ENCODE measurements at regions not wholly inside any gene's neighbourhood (a gene's known extent, or its start where the extent isn't known, plus 50 kb on each side); places are given as distances from the start of the nearest gene placed in this dataset.

DNA sequence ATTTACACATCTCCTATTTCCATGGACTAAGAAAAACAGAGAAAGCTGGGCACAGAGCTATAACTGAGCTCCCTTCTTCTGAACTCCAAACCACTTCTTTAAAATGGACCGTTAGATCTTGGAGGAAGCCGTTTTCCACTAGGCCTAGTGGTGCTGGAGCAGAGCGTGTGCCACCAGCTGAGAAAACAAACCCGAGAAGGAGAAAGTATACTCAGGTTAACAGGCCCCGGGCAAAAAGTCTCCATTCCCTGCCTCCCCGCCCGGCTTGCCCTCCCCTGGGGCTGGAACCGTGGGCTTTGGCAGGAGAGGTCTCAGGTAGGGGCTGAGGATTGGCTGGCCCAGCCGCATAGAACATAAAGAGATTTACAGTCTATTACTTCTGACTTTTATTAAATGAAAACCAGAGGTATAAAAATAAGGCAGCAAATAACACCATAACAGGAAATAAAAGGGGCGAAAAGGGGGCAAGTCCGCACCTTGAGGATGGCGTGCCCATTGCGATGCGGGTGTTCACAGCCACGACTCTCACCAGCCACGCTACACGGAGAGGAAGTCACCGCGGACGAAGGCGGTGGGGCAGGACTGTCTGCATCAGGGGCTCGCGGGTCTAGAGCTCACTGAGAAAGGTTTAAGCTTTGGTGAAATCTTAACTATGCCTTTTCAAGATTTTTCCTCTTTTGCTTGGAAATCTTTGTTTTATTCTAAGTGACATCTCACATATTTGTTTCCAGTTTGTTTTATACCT, 191.2 kb upstream of the GMDS start:
- ChIA-PET POLR2A (no interaction called here), CTCF (interaction anchor here (0.6 to 5.0 kb wide), 5 partner anchors 12 to 626 kb away, joined by 3 to 35 read pairs (median 4); no protein-coding TSS in a partner anchor)
- H3K36me3 ChIP-seq (ENCODE audit: control insufficient read depth in 2 of 2, insufficient read depth in 1 of 2, low read length in 2 of 2), result no peaks in the 10 kb centered on the region
- H3K27ac ChIP-seq (ENCODE audit: extremely low read depth, low read depth, low read length), result no peak overlapping the region
- TF ChIP-seq ZNF501 (tag by site-specific recombination; IDR thresholded peaks at IDR 0.05) (no peak), ZNF10 (tag by site-specific recombination; IDR thresholded peaks at IDR 0.05) (no peak)
- no peak overlapping the region for H3K4me3 ChIP-seq (ENCODE audit: low read depth, low read length)
- H3K9me3 ChIP-seq (ENCODE audit: control insufficient read depth, insufficient read depth, low read depth, low read length), result no peaks in the 10 kb centered on the region
- no peaks in the 10 kb centered on the region for H3K4me1 ChIP-seq (ENCODE audit: control insufficient read depth, insufficient read depth, low read length)

DNA sequence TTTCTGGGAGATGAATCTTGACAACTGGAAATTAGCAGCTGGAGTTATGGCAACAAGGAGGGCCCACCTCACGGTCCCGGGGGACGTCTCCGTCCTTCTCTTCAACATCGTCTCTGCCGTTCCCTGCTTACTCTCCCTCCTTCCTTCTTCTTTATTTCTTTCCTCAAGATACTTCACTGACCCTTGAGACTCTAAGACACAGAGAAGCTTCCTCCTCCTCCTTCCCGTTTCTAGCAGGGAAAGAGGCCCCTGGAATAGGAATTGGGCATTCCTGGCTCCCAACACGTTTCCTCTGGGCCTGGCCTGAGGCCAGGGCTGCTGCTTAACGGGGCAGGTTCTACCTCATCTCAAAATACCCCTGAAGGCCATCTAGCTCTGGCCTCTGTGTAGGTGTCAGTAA, 189.9 kb upstream of the GMDS start:
- ChIA-PET POLR2A (no interaction called here), CTCF (interaction anchor here (0.5 to 1.5 kb wide), 5 partner anchors 13 to 331 kb away, joined by 3 to 13 read pairs (median 3); no protein-coding TSS in a partner anchor)
- Histone ChIP-seq H3K4me1 (ENCODE audit: control insufficient read depth, insufficient read depth, low read length) (no peaks in the 10 kb centered on the region), H3K4me3 (ENCODE audit: low read depth, low read length) (no peak overlapping the region), H3K9me3 (ENCODE audit: control insufficient read depth, insufficient read depth, low read depth, low read length) (no peaks in the 10 kb centered on the region), H3K27ac (ENCODE audit: extremely low read depth, low read depth, low read length) (no peak overlapping the region), H3K36me3 (ENCODE audit: control insufficient read depth in 2 of 2, insufficient read depth in 1 of 2, low read length in 2 of 2) (no peaks in the 10 kb centered on the region)
- TF ChIP-seq ZNF488 (tag by site-specific recombination; IDR thresholded peaks at IDR 0.05) (no peak), PRDM10 (tag by site-specific recombination; IDR thresholded peaks at IDR 0.05) (peak; percentile 80)

DNA sequence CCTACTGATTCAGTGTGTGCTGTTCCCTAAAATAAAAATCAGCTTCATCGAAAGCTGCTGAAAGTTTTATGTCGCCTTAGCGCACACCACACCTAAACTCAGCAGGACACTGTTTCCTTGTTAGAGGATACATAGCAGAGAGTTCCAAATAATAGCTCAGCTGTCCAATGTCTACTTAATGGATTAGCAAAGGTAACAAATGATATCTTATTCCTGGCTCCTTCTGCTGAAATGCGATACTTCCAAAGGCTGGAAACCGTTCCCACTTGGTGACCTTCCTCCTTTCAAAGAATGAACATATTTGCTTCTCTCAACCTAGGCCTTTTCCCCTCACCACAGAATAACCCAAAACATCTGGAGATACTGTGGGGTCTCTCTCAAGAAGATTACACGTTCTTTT, 189.5 kb upstream of the GMDS start:
- POLR2A ChIA-PET, result no interaction called here
- no peak overlapping the region for H3K27ac ChIP-seq (ENCODE audit: extremely low read depth, low read depth, low read length)
- CTCF ChIA-PET, result interaction anchor here (0.5 to 1.5 kb wide), 4 partner anchors 13 to 330 kb away, joined by 3 to 13 read pairs (median 4); no protein-coding TSS in a partner anchor

DNA sequence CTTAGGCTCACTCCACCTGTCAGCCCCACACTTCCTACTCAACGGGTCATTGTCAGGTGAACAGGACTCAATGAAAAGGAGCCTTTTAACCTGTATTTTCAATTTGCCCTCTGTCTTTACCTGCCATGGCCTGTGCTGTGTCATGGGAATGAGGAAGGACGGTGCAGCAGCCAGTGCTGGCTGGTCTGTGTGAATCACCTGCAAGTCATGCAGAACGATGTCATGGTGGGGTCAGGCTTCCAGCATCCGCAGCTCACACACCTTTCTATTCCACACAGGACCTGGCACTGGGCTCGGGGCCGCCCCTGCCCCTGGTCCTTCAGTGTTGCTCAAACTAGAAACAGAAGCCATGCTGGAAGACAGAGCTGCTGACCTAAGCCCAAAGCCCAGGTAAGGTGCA, 188.7 kb upstream of the GMDS start:
- ChIA-PET POLR2A (interaction anchor here (0.5 kb wide), 1 partner anchor 66 kb away, joined by 3 read pairs; no protein-coding TSS in a partner anchor), CTCF (no interaction called here)
- Histone ChIP-seq H3K36me3 (ENCODE audit: control insufficient read depth in 2 of 2, insufficient read depth in 1 of 2, low read length in 2 of 2) (no peaks in the 10 kb centered on the region), H3K4me1 (ENCODE audit: control insufficient read depth, insufficient read depth, low read length) (no peaks in the 10 kb centered on the region), H3K27ac (ENCODE audit: extremely low read depth, low read depth, low read length) (no peak overlapping the region), H3K4me3 (ENCODE audit: low read depth, low read length) (no peak overlapping the region), H3K9me3 (ENCODE audit: control insufficient read depth, insufficient read depth, low read depth, low read length) (no peaks in the 10 kb centered on the region)
- TF ChIP-seq ZNF560 (tag by site-specific recombination; IDR thresholded peaks at IDR 0.05; ENCODE audit: borderline replicate concordance), result no peak
- no peak for TF ChIP-seq OSR2 (tag by site-specific recombination; IDR thresholded peaks at IDR 0.05)
- no peak for TF ChIP-seq ZNF488 (tag by site-specific recombination; IDR thresholded peaks at IDR 0.05)
- TF ChIP-seq, protein P1, sequence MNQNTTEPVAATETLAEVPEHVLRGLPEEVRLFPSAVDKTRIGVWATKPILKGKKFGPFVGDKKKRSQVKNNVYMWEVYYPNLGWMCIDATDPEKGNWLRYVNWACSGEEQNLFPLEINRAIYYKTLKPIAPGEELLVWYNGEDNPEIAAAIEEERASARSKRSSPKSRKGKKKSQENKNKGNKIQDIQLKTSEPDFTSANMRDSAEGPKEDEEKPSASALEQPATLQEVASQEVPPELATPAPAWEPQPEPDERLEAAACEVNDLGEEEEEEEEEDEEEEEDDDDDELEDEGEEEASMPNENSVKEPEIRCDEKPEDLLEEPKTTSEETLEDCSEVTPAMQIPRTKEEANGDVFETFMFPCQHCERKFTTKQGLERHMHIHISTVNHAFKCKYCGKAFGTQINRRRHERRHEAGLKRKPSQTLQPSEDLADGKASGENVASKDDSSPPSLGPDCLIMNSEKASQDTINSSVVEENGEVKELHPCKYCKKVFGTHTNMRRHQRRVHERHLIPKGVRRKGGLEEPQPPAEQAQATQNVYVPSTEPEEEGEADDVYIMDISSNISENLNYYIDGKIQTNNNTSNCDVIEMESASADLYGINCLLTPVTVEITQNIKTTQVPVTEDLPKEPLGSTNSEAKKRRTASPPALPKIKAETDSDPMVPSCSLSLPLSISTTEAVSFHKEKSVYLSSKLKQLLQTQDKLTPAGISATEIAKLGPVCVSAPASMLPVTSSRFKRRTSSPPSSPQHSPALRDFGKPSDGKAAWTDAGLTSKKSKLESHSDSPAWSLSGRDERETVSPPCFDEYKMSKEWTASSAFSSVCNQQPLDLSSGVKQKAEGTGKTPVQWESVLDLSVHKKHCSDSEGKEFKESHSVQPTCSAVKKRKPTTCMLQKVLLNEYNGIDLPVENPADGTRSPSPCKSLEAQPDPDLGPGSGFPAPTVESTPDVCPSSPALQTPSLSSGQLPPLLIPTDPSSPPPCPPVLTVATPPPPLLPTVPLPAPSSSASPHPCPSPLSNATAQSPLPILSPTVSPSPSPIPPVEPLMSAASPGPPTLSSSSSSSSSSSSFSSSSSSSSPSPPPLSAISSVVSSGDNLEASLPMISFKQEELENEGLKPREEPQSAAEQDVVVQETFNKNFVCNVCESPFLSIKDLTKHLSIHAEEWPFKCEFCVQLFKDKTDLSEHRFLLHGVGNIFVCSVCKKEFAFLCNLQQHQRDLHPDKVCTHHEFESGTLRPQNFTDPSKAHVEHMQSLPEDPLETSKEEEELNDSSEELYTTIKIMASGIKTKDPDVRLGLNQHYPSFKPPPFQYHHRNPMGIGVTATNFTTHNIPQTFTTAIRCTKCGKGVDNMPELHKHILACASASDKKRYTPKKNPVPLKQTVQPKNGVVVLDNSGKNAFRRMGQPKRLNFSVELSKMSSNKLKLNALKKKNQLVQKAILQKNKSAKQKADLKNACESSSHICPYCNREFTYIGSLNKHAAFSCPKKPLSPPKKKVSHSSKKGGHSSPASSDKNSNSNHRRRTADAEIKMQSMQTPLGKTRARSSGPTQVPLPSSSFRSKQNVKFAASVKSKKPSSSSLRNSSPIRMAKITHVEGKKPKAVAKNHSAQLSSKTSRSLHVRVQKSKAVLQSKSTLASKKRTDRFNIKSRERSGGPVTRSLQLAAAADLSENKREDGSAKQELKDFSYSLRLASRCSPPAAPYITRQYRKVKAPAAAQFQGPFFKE (tag by site-specific recombination; IDR thresholded peaks at IDR 0.05; ENCODE audit: borderline replicate concordance), result no peak
- no peak for TF ChIP-seq ZIC2 (tag by site-specific recombination; IDR thresholded peaks at IDR 0.05)
- no peak for TF ChIP-seq ZNF324 (tag by site-specific recombination; IDR thresholded peaks at IDR 0.05)

More for the DNA sequence above, 189.5 kb upstream of the GMDS start:
- no peaks in the 10 kb centered on the region for H3K4me1 ChIP-seq (ENCODE audit: control insufficient read depth, insufficient read depth, low read length)
- H3K36me3 ChIP-seq (ENCODE audit: control insufficient read depth in 2 of 2, insufficient read depth in 1 of 2, low read length in 2 of 2), result no peaks in the 10 kb centered on the region
- no peaks in the 10 kb centered on the region for H3K9me3 ChIP-seq (ENCODE audit: control insufficient read depth, insufficient read depth, low read depth, low read length)
- no peak overlapping the region for H3K4me3 ChIP-seq (ENCODE audit: low read depth, low read length)
- TF ChIP-seq, protein P2, sequence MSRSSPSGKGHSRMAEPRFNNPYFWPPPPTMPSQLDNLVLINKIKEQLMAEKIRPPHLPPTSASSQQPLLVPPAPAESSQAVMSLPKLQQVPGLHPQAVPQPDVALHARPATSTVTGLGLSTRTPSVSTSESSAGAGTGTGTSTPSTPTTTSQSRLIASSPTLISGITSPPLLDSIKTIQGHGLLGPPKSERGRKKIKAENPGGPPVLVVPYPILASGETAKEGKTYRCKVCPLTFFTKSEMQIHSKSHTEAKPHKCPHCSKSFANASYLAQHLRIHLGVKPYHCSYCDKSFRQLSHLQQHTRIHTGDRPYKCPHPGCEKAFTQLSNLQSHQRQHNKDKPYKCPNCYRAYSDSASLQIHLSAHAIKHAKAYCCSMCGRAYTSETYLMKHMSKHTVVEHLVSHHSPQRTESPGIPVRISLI (tag by site-specific recombination; IDR thresholded peaks at IDR 0.05), result no peak
- TF ChIP-seq ZNF837 (tag by site-specific recombination; IDR thresholded peaks at IDR 0.05) (no peak), ZNF707 (tag by site-specific recombination; IDR thresholded peaks at IDR 0.05) (no peak), ZNF324 (tag by site-specific recombination; IDR thresholded peaks at IDR 0.05) (no peak), IKZF3 (tag by site-specific recombination; IDR thresholded peaks at IDR 0.05) (no peak)
